ENCODE measurements at regions not wholly inside any gene's neighbourhood (a gene's known extent, or its start where the extent isn't known, plus 50 kb on each side); places are given as distances from the start of the nearest gene placed in this dataset.

- no peak for DNase-seq
Observed at GRCh38 chr14:98183556-98183955, 1088.4 kb downstream of the BCL11B start.

- no peak for DNase-seq
Observed at GRCh38 chr14:98184457-98184856, 1087.5 kb downstream of the BCL11B start.

GRCh38 chr14:98185036-98185435, 1087.0 kb downstream of the BCL11B start:
- no peak for DNase-seq

- no peak for DNase-seq
Observed at GRCh38 chr14:98186140-98186539, 1085.9 kb downstream of the BCL11B start.

- no peak for DNase-seq
Observed at GRCh38 chr14:98187281-98187680, 1084.7 kb downstream of the BCL11B start.

GRCh38 chr14:98189062-98189461, 1082.9 kb downstream of the BCL11B start:
- peak; percentile 42 for DNase-seq

- DNase-seq, result peak; percentile 51
Observed at GRCh38 chr14:98189511-98189910, 1082.5 kb downstream of the BCL11B start.

GRCh38 chr14:98189944-98190343, 1082.1 kb downstream of the BCL11B start:
- DNase-seq, result no peak

GRCh38 chr14:98192946-98193345, 1079.1 kb downstream of the BCL11B start:
- no peak for DNase-seq

GRCh38 chr14:98194821-98195220, 1077.2 kb downstream of the BCL11B start:
- DNase-seq, result no peak

- no peak for DNase-seq
Observed at GRCh38 chr14:98195256-98195655, 1076.7 kb downstream of the BCL11B start.

GRCh38 chr14:98197933-98198332, 1074.1 kb downstream of the BCL11B start:
- no peak for DNase-seq

- peak; percentile 43 for DNase-seq
Observed at GRCh38 chr14:98198385-98198784, 1073.6 kb downstream of the BCL11B start.

GRCh38 chr14:98200601-98201000, 1071.4 kb downstream of the BCL11B start:
- DNase-seq, result no peak

GRCh38 chr14:98203421-98203820, 1068.6 kb downstream of the BCL11B start:
- no peak for DNase-seq

GRCh38 chr14:98204139-98204538, 1067.9 kb downstream of the BCL11B start:
- no peak for DNase-seq

- no peak for DNase-seq
Observed at GRCh38 chr14:98207415-98207814, 1064.6 kb downstream of the BCL11B start.

- no peak for DNase-seq
Observed at GRCh38 chr14:98208211-98208611, 1063.8 kb downstream of the BCL11B start.

- DNase-seq, result no peak
Observed at GRCh38 chr14:98208943-98209342, 1063.1 kb downstream of the BCL11B start.

- DNase-seq, result peak; percentile 48
Observed at GRCh38 chr14:98210045-98210672, 1061.8 kb downstream of the BCL11B start.

- no peak for DNase-seq
Observed at GRCh38 chr14:98217530-98217929, 1054.5 kb downstream of the BCL11B start.

GRCh38 chr14:98218218-98218617, 1053.8 kb downstream of the BCL11B start:
- DNase-seq, result no peak

GRCh38 chr14:98219638-98220037, 1052.4 kb downstream of the BCL11B start:
- no peak for DNase-seq

GRCh38 chr14:98223106-98223505, 1048.9 kb downstream of the BCL11B start:
- no peak for DNase-seq

- DNase-seq, result peak; percentile 28
Observed at GRCh38 chr14:98223710-98224109, 1048.3 kb downstream of the BCL11B start.
